ENCODE measurements at regions not wholly inside any gene's neighbourhood (a gene's known extent, or its start where the extent isn't known, plus 50 kb on each side); places are given as distances from the start of the nearest gene placed in this dataset.
"Not testable (repeated sequence)": the region's sequence is repeated elsewhere in the genome, so short reads cannot be mapped to it uniquely, and the experiment has no call there.

GRCh38 chr10:124319926-124320391 is 98.8 kb downstream of the OAT start:
- Mint-ChIP-seq H3K4me1 (ENCODE audit: low read depth) (peaks cover 41% of the 10 kb centered on the region), H3K4me3 (no peak overlapping the region), H3K27ac (no peak overlapping the region), H3K36me3 (ENCODE audit: low read depth) (no peaks in the 10 kb centered on the region), H3K27me3 (peaks cover 2% of the 10 kb centered on the region), H3K9me3 (no peaks in the 10 kb centered on the region)
- intact Hi-C loops (cut with micrococcal nuclease), result no loop called here

- H3K9me3 Mint-ChIP-seq; H3K4me3 Mint-ChIP-seq; H3K27me3 Mint-ChIP-seq; H3K27ac Mint-ChIP-seq; H3K36me3 Mint-ChIP-seq (ENCODE audit: low read depth); intact Hi-C loops (cut with micrococcal nuclease): not testable (repeated sequence)
- H3K4me1 Mint-ChIP-seq (ENCODE audit: low read depth), result peaks cover 39% of the 10 kb centered on the region
Measured at GRCh38 chr10:124319520-124319919, 99.2 kb downstream of the OAT start.

- Mint-ChIP-seq H3K9me3 (no peaks in the 10 kb centered on the region), H3K27ac (no peak overlapping the region), H3K27me3 (no peaks in the 10 kb centered on the region), H3K4me3 (no peak overlapping the region), H3K36me3 (ENCODE audit: low read depth) (no peaks in the 10 kb centered on the region), H3K4me1 (ENCODE audit: low read depth) (peaks cover 33% of the 10 kb centered on the region)
- intact Hi-C loops (cut with micrococcal nuclease), result no loop called here
Measured at GRCh38 chr10:124318811-124319210, 99.9 kb downstream of the OAT start.

- intact Hi-C loops (cut with micrococcal nuclease), result no loop called here
- H3K4me3 Mint-ChIP-seq, result no peak overlapping the region
- no peaks in the 10 kb centered on the region for H3K27me3 Mint-ChIP-seq
- no peak overlapping the region for H3K27ac Mint-ChIP-seq
- peaks cover 26% of the 10 kb centered on the region for H3K4me1 Mint-ChIP-seq (ENCODE audit: low read depth)
- H3K36me3 Mint-ChIP-seq (ENCODE audit: low read depth), result no peaks in the 10 kb centered on the region
- H3K9me3 Mint-ChIP-seq, result no peaks in the 10 kb centered on the region
Measured at GRCh38 chr10:124318076-124318475, 100.6 kb downstream of the OAT start.

GRCh38 chr10:124316326-124316725 is 102.4 kb downstream of the OAT start:
- no peaks in the 10 kb centered on the region for H3K36me3 Mint-ChIP-seq (ENCODE audit: low read depth)
- no peaks in the 10 kb centered on the region for H3K9me3 Mint-ChIP-seq
- peak overlapping the region; percentile 60 for H3K27ac Mint-ChIP-seq
- H3K27me3 Mint-ChIP-seq, result no peaks in the 10 kb centered on the region
- intact Hi-C loops (cut with micrococcal nuclease), result no loop called here
- H3K4me3 Mint-ChIP-seq, result no peak overlapping the region
- peaks cover 12% of the 10 kb centered on the region for H3K4me1 Mint-ChIP-seq (ENCODE audit: low read depth)

GRCh38 chr10:124315591-124316270 is 103.0 kb downstream of the OAT start:
- H3K4me3 Mint-ChIP-seq, result no peak overlapping the region
- intact Hi-C loops (cut with micrococcal nuclease), result no loop called here
- H3K36me3 Mint-ChIP-seq (ENCODE audit: low read depth), result no peaks in the 10 kb centered on the region
- peak overlapping the region; percentile 60 for H3K27ac Mint-ChIP-seq
- peaks cover 11% of the 10 kb centered on the region for H3K4me1 Mint-ChIP-seq (ENCODE audit: low read depth)
- H3K27me3 Mint-ChIP-seq, result no peaks in the 10 kb centered on the region
- no peaks in the 10 kb centered on the region for H3K9me3 Mint-ChIP-seq

- Mint-ChIP-seq H3K9me3 (no peaks in the 10 kb centered on the region), H3K27ac (no peak overlapping the region), H3K4me1 (ENCODE audit: low read depth) (peaks cover 22% of the 10 kb centered on the region), H3K27me3 (no peaks in the 10 kb centered on the region), H3K4me3 (no peak overlapping the region), H3K36me3 (ENCODE audit: low read depth) (no peaks in the 10 kb centered on the region)
- intact Hi-C loops (cut with micrococcal nuclease), result no loop called here
Measured at GRCh38 chr10:124313374-124313773, 105.3 kb downstream of the OAT start.

GRCh38 chr10:124308811-124309210 is 109.9 kb downstream of the OAT start:
- peak overlapping the region; percentile 84 for H3K27ac Mint-ChIP-seq
- intact Hi-C loops (cut with micrococcal nuclease), result loop anchor here (5.0 kb wide), 1 partner anchor 272 kb away; no protein-coding TSS in a partner anchor
- no peak overlapping the region for H3K4me3 Mint-ChIP-seq
- peaks cover 25% of the 10 kb centered on the region for H3K4me1 Mint-ChIP-seq (ENCODE audit: low read depth)
- no peaks in the 10 kb centered on the region for H3K36me3 Mint-ChIP-seq (ENCODE audit: low read depth)
- H3K27me3 Mint-ChIP-seq, result no peaks in the 10 kb centered on the region
- H3K9me3 Mint-ChIP-seq, result no peaks in the 10 kb centered on the region

GRCh38 chr10:124308056-124308645 is 110.6 kb downstream of the OAT start:
- intact Hi-C loops (cut with micrococcal nuclease), result loop anchor here (5.0 kb wide), 1 partner anchor 271 kb away; no protein-coding TSS in a partner anchor

GRCh38 chr10:124307591-124307990 is 111.1 kb downstream of the OAT start:
- intact Hi-C loops (cut with micrococcal nuclease), result loop anchor here (2.0 to 5.0 kb wide), 3 partner anchors 17 to 270 kb away; no protein-coding TSS in a partner anchor
- Mint-ChIP-seq H3K4me1 (ENCODE audit: low read depth) (peaks cover 25% of the 10 kb centered on the region), H3K4me3 (no peak overlapping the region), H3K36me3 (ENCODE audit: low read depth) (no peaks in the 10 kb centered on the region), H3K9me3 (no peaks in the 10 kb centered on the region), H3K27ac (peak overlapping the region; percentile 84), H3K27me3 (no peaks in the 10 kb centered on the region)

More at GRCh38 chr10:124308056-124308645, 110.6 kb downstream of the OAT start:
- Mint-ChIP-seq H3K4me3 (no peak overlapping the region), H3K27ac (peak overlapping the region; percentile 84), H3K4me1 (ENCODE audit: low read depth) (peaks cover 25% of the 10 kb centered on the region), H3K36me3 (ENCODE audit: low read depth) (no peaks in the 10 kb centered on the region), H3K9me3 (no peaks in the 10 kb centered on the region), H3K27me3 (no peaks in the 10 kb centered on the region)

- intact Hi-C loops (cut with micrococcal nuclease), result loop anchor here (2.0 to 5.0 kb wide), 3 partner anchors 16 to 270 kb away; no protein-coding TSS in a partner anchor
Measured at GRCh38 chr10:124306922-124307371, 111.8 kb downstream of the OAT start.

GRCh38 chr10:124306520-124306919 is 112.2 kb downstream of the OAT start:
- Mint-ChIP-seq H3K36me3 (ENCODE audit: low read depth) (peaks cover 1% of the 10 kb centered on the region), H3K4me3 (no peak overlapping the region), H3K9me3 (peaks cover 4% of the 10 kb centered on the region), H3K27ac (peak overlapping the region; percentile 84), H3K4me1 (ENCODE audit: low read depth) (peaks cover 28% of the 10 kb centered on the region), H3K27me3 (no peaks in the 10 kb centered on the region)
- intact Hi-C loops (cut with micrococcal nuclease), result loop anchor here (2.0 to 5.0 kb wide), 3 partner anchors 16 to 269 kb away; no protein-coding TSS in a partner anchor

More at GRCh38 chr10:124306922-124307371, 111.8 kb downstream of the OAT start:
- H3K4me3 Mint-ChIP-seq, result no peak overlapping the region
- peak overlapping the region; percentile 84 for H3K27ac Mint-ChIP-seq
- H3K4me1 Mint-ChIP-seq (ENCODE audit: low read depth), result peaks cover 25% of the 10 kb centered on the region
- H3K27me3 Mint-ChIP-seq, result no peaks in the 10 kb centered on the region
- no peaks in the 10 kb centered on the region for H3K9me3 Mint-ChIP-seq
- no peaks in the 10 kb centered on the region for H3K36me3 Mint-ChIP-seq (ENCODE audit: low read depth)

- Mint-ChIP-seq H3K4me1 (ENCODE audit: low read depth) (peaks cover 30% of the 10 kb centered on the region), H3K36me3 (ENCODE audit: low read depth) (peaks cover 7% of the 10 kb centered on the region), H3K27ac (no peak overlapping the region), H3K27me3 (no peaks in the 10 kb centered on the region), H3K9me3 (peaks cover 9% of the 10 kb centered on the region), H3K4me3 (no peak overlapping the region)
- intact Hi-C loops (cut with micrococcal nuclease), result loop anchor here (2.0 to 5.0 kb wide), 3 partner anchors 15 to 269 kb away; no protein-coding TSS in a partner anchor
Measured at GRCh38 chr10:124305984-124306383, 112.7 kb downstream of the OAT start.

- H3K27me3 Mint-ChIP-seq, result no peaks in the 10 kb centered on the region
- no peak overlapping the region for H3K4me3 Mint-ChIP-seq
- H3K36me3 Mint-ChIP-seq (ENCODE audit: low read depth), result peaks cover 15% of the 10 kb centered on the region
Measured at GRCh38 chr10:124305131-124305530, 113.6 kb downstream of the OAT start.

More at GRCh38 chr10:124305131-124305530, 113.6 kb downstream of the OAT start:
- Mint-ChIP-seq H3K27ac (no peak overlapping the region), H3K4me1 (ENCODE audit: low read depth) (peaks cover 30% of the 10 kb centered on the region), H3K9me3 (peaks cover 18% of the 10 kb centered on the region)
- intact Hi-C loops (cut with micrococcal nuclease), result loop anchor here (5.0 kb wide), 1 partner anchor 268 kb away; no protein-coding TSS in a partner anchor

Data from dendritic cell treated with granulocyte-macrophage colony-stimulating factor and Interleukin-4, amounts not matched to agents 40 ng/mL and 50 ng/mL, for 4 days (primary cell).